Ovary (tissue), 3 donors: ENCODE measurements at regions not wholly inside any gene's neighbourhood (a gene's known extent, or its start where the extent isn't known, plus 50 kb on each side); places are given as distances from the start of the nearest gene placed in this dataset.

Source experiments
- EP300 ChIP-seq: sonication (generic); formaldehyde crosslinking; IDR thresholded peaks from one replicate; pipeline ENCODE4 v1.6.1; 2017; ENCODE audit warnings: antibody characterized with exemption
- POLR2A ChIP-seq: fragments of 450-650 bp; IDR thresholded peaks from one replicate; pipeline ENCODE4 v1.6.1; 2017; ENCODE audit warnings: antibody characterized with exemption, mild to moderate bottlenecking, moderate library complexity
- TF ChIP-seq, protein P1 (sequence below), 3 donors: fragments of 450-650 bp in 2 of 3; fragments of 200-600 bp in 1 of 3; IDR thresholded peaks; one replicate each; pipeline versions ENCODE4 v1.5.1 to v1.8.0; 2016 to 2022; ENCODE audit warnings: antibody characterized with exemption in 3 of 3, mild to moderate bottlenecking in 1 of 3
- donor health status: DM: no; HTN: no; CAD: no.

DNA sequence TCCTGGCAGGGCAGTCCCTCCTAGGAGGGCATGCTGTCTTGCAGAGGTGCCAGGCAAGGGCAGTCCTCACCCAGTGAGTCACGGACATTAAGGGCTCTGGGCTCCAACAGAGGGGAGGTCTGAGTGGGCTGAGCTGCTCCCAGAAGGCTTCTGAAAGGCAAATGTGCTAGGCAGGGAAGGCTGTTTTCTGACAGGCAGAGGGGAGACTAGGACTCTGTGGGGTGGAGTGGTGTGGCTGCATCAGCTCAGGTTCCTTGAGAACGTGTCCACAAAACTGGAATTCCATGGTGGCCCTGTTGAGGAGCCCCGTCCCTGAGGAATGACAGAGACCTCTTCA is 283.5 kb downstream of the MYCN start:
- TF ChIP-seq, protein P1, sequence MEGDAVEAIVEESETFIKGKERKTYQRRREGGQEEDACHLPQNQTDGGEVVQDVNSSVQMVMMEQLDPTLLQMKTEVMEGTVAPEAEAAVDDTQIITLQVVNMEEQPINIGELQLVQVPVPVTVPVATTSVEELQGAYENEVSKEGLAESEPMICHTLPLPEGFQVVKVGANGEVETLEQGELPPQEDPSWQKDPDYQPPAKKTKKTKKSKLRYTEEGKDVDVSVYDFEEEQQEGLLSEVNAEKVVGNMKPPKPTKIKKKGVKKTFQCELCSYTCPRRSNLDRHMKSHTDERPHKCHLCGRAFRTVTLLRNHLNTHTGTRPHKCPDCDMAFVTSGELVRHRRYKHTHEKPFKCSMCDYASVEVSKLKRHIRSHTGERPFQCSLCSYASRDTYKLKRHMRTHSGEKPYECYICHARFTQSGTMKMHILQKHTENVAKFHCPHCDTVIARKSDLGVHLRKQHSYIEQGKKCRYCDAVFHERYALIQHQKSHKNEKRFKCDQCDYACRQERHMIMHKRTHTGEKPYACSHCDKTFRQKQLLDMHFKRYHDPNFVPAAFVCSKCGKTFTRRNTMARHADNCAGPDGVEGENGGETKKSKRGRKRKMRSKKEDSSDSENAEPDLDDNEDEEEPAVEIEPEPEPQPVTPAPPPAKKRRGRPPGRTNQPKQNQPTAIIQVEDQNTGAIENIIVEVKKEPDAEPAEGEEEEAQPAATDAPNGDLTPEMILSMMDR (IDR thresholded peaks at IDR 0.05): no peak
- TF ChIP-seq POLR2A (no peak), EP300 (no peak)
